CD14-positive monocyte (primary cell): ENCODE measurements at regions not wholly inside any gene's neighbourhood (a gene's known extent, or its start where the extent isn't known, plus 50 kb on each side); places are given as distances from the start of the nearest gene placed in this dataset.
"Not testable (repeated sequence)": the region's sequence is repeated elsewhere in the genome, so short reads cannot be mapped to it uniquely, and the experiment has no call there.

ENCODE experiments used
- DNase-seq, 3 donors: peaks; one replicate each; pipeline ENCODE4 v3.0.0-alpha.2; 2011 to 2022
- H2AFZ ChIP-seq: 2 replicates; pipeline ENCODE4 v1.6.0; 2012; ENCODE audit warnings: mild to moderate bottlenecking, low read depth, low read length, inconsistent platforms; ENCODE audit not compliant: insufficient read depth, poor library complexity, severe bottlenecking
- H3K27ac ChIP-seq, 2 donors: 1 replicate in 1 of 2; 2 replicates in 1 of 2; pipeline ENCODE4 v1.5.1; 2012 to 2013; ENCODE audit warnings: low read length in 2 of 2, control low read depth in 1 of 2, inconsistent platforms in 1 of 2, low read depth in 1 of 2, mild to moderate bottlenecking in 1 of 2
- H3K27me3 ChIP-seq, 2 donors: one replicate each; pipeline versions ENCODE4 v1.6.0 to v1.6.1; 2011 to 2013; ENCODE audit warnings: low read length in 2 of 2; ENCODE audit not compliant: control insufficient read depth in 2 of 2, insufficient read depth in 2 of 2
- H3K36me3 ChIP-seq, 2 donors: replicated peaks in 1 of 2; 1 replicate in 1 of 2; 2 replicates in 1 of 2; pipeline versions ENCODE4 v1.5.1 to v1.6.1; 2012 to 2013; ENCODE audit warnings: low read length in 2 of 2, control low read depth in 1 of 2, inconsistent platforms in 1 of 2, mild to moderate bottlenecking in 1 of 2; ENCODE audit not compliant: insufficient read depth in 2 of 2, control insufficient read depth in 1 of 2
- H3K4me1 ChIP-seq, 2 donors: 1 replicate in 1 of 2; 2 replicates in 1 of 2; pipeline versions ENCODE4 v1.5.1 to v1.6.1; 2012 to 2013; ENCODE audit warnings: low read length in 2 of 2, control low read depth in 1 of 2, inconsistent platforms in 1 of 2, mild to moderate bottlenecking in 1 of 2, moderate library complexity in 1 of 2; ENCODE audit not compliant: insufficient read depth in 2 of 2, control insufficient read depth in 1 of 2
- H3K4me2 ChIP-seq: replicated peaks from 2 replicates; pipeline ENCODE3; 2012; ENCODE audit warnings: low read length, moderate library complexity, mild to moderate bottlenecking; ENCODE audit not compliant: poor library complexity, severe bottlenecking; ENCODE audit errors: extremely low read depth
- H3K4me3 ChIP-seq, 3 experiments: fragments of 200-600 bp in 1 of 3; sonication (generic) in 1 of 3; replicated peaks in 1 of 3; 1 replicate in 2 of 3; 2 replicates in 1 of 3; pipeline ENCODE4 v1.5.1; 2011 to 2013; ENCODE audit warnings: low read length in 3 of 3, mild to moderate bottlenecking in 3 of 3, control low read depth in 2 of 3, low read depth in 2 of 3, inconsistent platforms in 1 of 3, moderate library complexity in 1 of 3
- H3K79me2 ChIP-seq: 2 replicates; pipeline ENCODE4 v1.6.0; 2012; ENCODE audit warnings: mild to moderate bottlenecking, control low read depth, inconsistent platforms, low read length, moderate library complexity; ENCODE audit not compliant: insufficient read depth
- H3K9ac ChIP-seq: 2 replicates; pipeline ENCODE4 v1.6.0; 2017; ENCODE audit warnings: low read length, mild to moderate bottlenecking; ENCODE audit not compliant: insufficient read depth, poor library complexity, severe bottlenecking
- H3K9me3 ChIP-seq, 2 donors: replicated peaks in 1 of 2; 1 replicate in 1 of 2; 2 replicates in 1 of 2; pipeline versions ENCODE4 v1.5.1 to v1.6.1; 2012 to 2013; ENCODE audit warnings: low read length in 2 of 2, control low read depth in 1 of 2; ENCODE audit not compliant: control insufficient read depth in 1 of 2, insufficient read depth in 1 of 2
- H4K20me1 ChIP-seq: 2 replicates; pipeline ENCODE4 v1.6.0; 2012; ENCODE audit warnings: mild to moderate bottlenecking, low read length, control low read depth, moderate library complexity; ENCODE audit not compliant: insufficient read depth
- H3K27ac Mint-ChIP-seq, 7 donors: one replicate each; pipeline ENCODE4 v1.8.0; 2020; ENCODE audit warnings: mild to moderate bottlenecking in 7 of 7, mixed read lengths in 7 of 7, moderate library complexity in 6 of 7, inconsistent platforms in 2 of 7
- H3K27me3 Mint-ChIP-seq, 3 donors: one replicate each; pipeline ENCODE4 v1.8.0; 2021 to 2022; ENCODE audit warnings: low read depth in 3 of 3, mild to moderate bottlenecking in 3 of 3, mixed read lengths in 3 of 3, moderate library complexity in 3 of 3, inconsistent platforms in 1 of 3
- H3K36me3 Mint-ChIP-seq, 2 donors: one replicate each; pipeline ENCODE4 v1.8.0; 2020; ENCODE audit warnings: mixed read lengths in 2 of 2, inconsistent platforms in 1 of 2, mild to moderate bottlenecking in 1 of 2
- H3K4me1 Mint-ChIP-seq: one replicate; pipeline ENCODE4 v1.8.0; 2020; ENCODE audit warnings: mild to moderate bottlenecking, mixed read lengths
- H3K4me3 Mint-ChIP-seq, 2 donors: one replicate each; pipeline ENCODE4 v1.8.0; 2020; ENCODE audit warnings: mild to moderate bottlenecking in 2 of 2, mixed read lengths in 2 of 2, moderate library complexity in 1 of 2
- H3K9me3 Mint-ChIP-seq, 7 donors: one replicate each; pipeline ENCODE4 v1.8.0; 2020 to 2022; ENCODE audit warnings: mixed read lengths in 7 of 7, mild to moderate bottlenecking in 6 of 7, moderate library complexity in 6 of 7, inconsistent platforms in 2 of 7
- CTCF ChIP-seq: fragments of 200-600 bp; IDR thresholded peaks from one replicate; pipeline ENCODE4 v1.8.0; 2022; ENCODE audit warnings: antibody characterized with exemption, mild to moderate bottlenecking
- WGBS: methylation state at CpG from one replicate; pipeline ENCODE4 v1.1.5; 2013; ENCODE audit warnings: missing lambda C conversion rate; ENCODE audit not compliant: insufficient coverage; 5-methylcytosine and 5-hydroxymethylcytosine counted together
- intact Hi-C, 2 donors: fragments of 100-400 bp; cut with micrococcal nuclease; formaldehyde crosslinking; loops; one replicate each; pipeline versions ENCODE4 v1.15.0 to v1.15.1; 2023

GRCh38 chr1:181969902-181970301 is 91.6 kb downstream of the ZNF648 start:
- H3K4me2 ChIP-seq, result no peak overlapping the region
- Mint-ChIP-seq H3K27me3 (peaks cover 2 to 4% (median 2%) of the 10 kb centered on the region in 3 donors), H3K9me3 (peaks cover 2 to 13% (median 6%) of the 10 kb centered on the region in 7 donors), H3K36me3 (no peaks in the 10 kb centered on the region), H3K4me3 (no peak overlapping the region), H3K27ac (no peak overlapping the region), H3K4me1 (no peaks in the 10 kb centered on the region)
- no peak overlapping the region for H3K9ac ChIP-seq
- intact Hi-C loops, result no loop called here
- peaks cover 2 to 7% of the 10 kb centered on the region in 2 donors for H3K9me3 ChIP-seq
- TF ChIP-seq CTCF, result no peak
- H3K4me1 ChIP-seq, result no peaks in the 10 kb centered on the region
- no peak overlapping the region for H3K27ac ChIP-seq
- H2AFZ ChIP-seq, result no peak overlapping the region
- no peaks in the 10 kb centered on the region for H4K20me1 ChIP-seq
- no peaks in the 10 kb centered on the region for H3K79me2 ChIP-seq
- no peak for DNase-seq
- H3K27me3 ChIP-seq, result no peaks in the 10 kb centered on the region
- H3K4me3 ChIP-seq, result no peak overlapping the region
- no peaks in the 10 kb centered on the region for H3K36me3 ChIP-seq
- 73% methylated on average over 2 of the region's 2 CpGs for WGBS

- H3K4me2 ChIP-seq, H2AFZ ChIP-seq, H3K27me3 ChIP-seq, DNase-seq, H3K27ac Mint-ChIP-seq, H3K79me2 ChIP-seq, H3K27me3 Mint-ChIP-seq, H3K9ac ChIP-seq, H3K9me3 ChIP-seq, H4K20me1 ChIP-seq, H3K36me3 ChIP-seq, H3K27ac ChIP-seq, intact Hi-C loops, H3K4me1 ChIP-seq, H3K4me3 ChIP-seq, H3K4me1 Mint-ChIP-seq, H3K4me3 Mint-ChIP-seq, H3K36me3 Mint-ChIP-seq: not testable (repeated sequence)
- WGBS, result no CpG with 5 or more reads among the region's 11 CpGs
- H3K9me3 Mint-ChIP-seq, result peaks cover 6 to 30% (median 20%) of the 10 kb centered on the region in 7 donors
Observed at GRCh38 chr1:181954696-181955095, 106.8 kb downstream of the ZNF648 start.

GRCh38 chr1:181954178-181954577 is 107.3 kb downstream of the ZNF648 start:
- H3K4me1 ChIP-seq, H4K20me1 ChIP-seq, H3K4me2 ChIP-seq, H3K27me3 Mint-ChIP-seq, H3K27me3 ChIP-seq, DNase-seq, H3K36me3 Mint-ChIP-seq, H3K4me1 Mint-ChIP-seq, H3K4me3 Mint-ChIP-seq, H3K36me3 ChIP-seq, H3K79me2 ChIP-seq, H3K9ac ChIP-seq, H2AFZ ChIP-seq, H3K9me3 ChIP-seq, H3K27ac ChIP-seq, H3K4me3 ChIP-seq, H3K27ac Mint-ChIP-seq, intact Hi-C loops: not testable (repeated sequence)
- 100% methylated on average over 1 of the region's 7 CpGs for WGBS
- H3K9me3 Mint-ChIP-seq, result peaks cover 6 to 26% (median 21%) of the 10 kb centered on the region in 7 donors
